Kidney glomerular epithelial cell (primary cell): ENCODE measurements at regions not wholly inside any gene's neighbourhood (a gene's known extent, or its start where the extent isn't known, plus 50 kb on each side); places are given as distances from the start of the nearest gene placed in this dataset.
"Not testable (repeated sequence)": the region's sequence is repeated elsewhere in the genome, so short reads cannot be mapped to it uniquely, and the experiment has no call there.

Experiments used
- DNase-seq: peaks from one replicate; lab custom pipeline; 2025; lab: John Stamatoyannopoulos, UW

- no peak for DNase-seq
These were observed 336.0 kb downstream of the HGF start for GRCh38 chr7:81433692-81434331.

GRCh38 chr7:81433206-81433605 lies 336.6 kb downstream of the HGF start:
- no peak for DNase-seq

GRCh38 chr7:81430761-81431160 lies 339.1 kb downstream of the HGF start:
- no peak for DNase-seq

- DNase-seq, result no peak
These were observed 339.7 kb downstream of the HGF start for GRCh38 chr7:81430150-81430549.

GRCh38 chr7:81427461-81427860 lies 342.4 kb downstream of the HGF start:
- no peak for DNase-seq

GRCh38 chr7:81420526-81421226 lies 349.2 kb downstream of the HGF start:
- no peak for DNase-seq

GRCh38 chr7:81419731-81420130 lies 350.1 kb downstream of the HGF start:
- DNase-seq, result no peak

GRCh38 chr7:81416659-81417058 lies 353.2 kb downstream of the HGF start:
- no peak for DNase-seq

- no peak for DNase-seq
These were observed 354.7 kb downstream of the HGF start for GRCh38 chr7:81415181-81415580.

- DNase-seq, result no peak
These were observed 355.4 kb downstream of the HGF start for GRCh38 chr7:81414411-81414810.

- no peak for DNase-seq
These were observed 359.3 kb downstream of the HGF start for GRCh38 chr7:81410471-81411117.

- DNase-seq, result no peak
These were observed 361.1 kb downstream of the HGF start for GRCh38 chr7:81408728-81409127.

- DNase-seq, result no peak
These were observed 362.8 kb downstream of the HGF start for GRCh38 chr7:81407094-81407493.

GRCh38 chr7:81404669-81405068 lies 365.2 kb downstream of the HGF start:
- no peak for DNase-seq

GRCh38 chr7:81402227-81402626 lies 367.6 kb downstream of the HGF start:
- DNase-seq, result peak; percentile 53

GRCh38 chr7:81399471-81399870 lies 370.4 kb downstream of the HGF start:
- no peak for DNase-seq

- no peak for DNase-seq
These were observed 375.8 kb downstream of the HGF start for GRCh38 chr7:81394029-81394428.

GRCh38 chr7:81393018-81393417 lies 376.8 kb downstream of the HGF start:
- no peak for DNase-seq

- no peak for DNase-seq
These were observed 384.5 kb downstream of the HGF start for GRCh38 chr7:81385370-81385769.

GRCh38 chr7:81383846-81384245 lies 386.0 kb downstream of the HGF start:
- DNase-seq, result no peak

GRCh38 chr7:81374641-81375040 lies 395.2 kb downstream of the HGF start:
- not testable (repeated sequence) for DNase-seq

GRCh38 chr7:81370822-81371221 lies 399.0 kb downstream of the HGF start:
- DNase-seq, result no peak

- DNase-seq, result no peak
These were observed 402.4 kb downstream of the HGF start for GRCh38 chr7:81367326-81367931.
